Activated T-cell treated with anti-CD3 and anti-CD28 coated beads, Interleukin-2, amount 50 U/mL, for 72 hours (primary cell): ENCODE measurements at regions not wholly inside any gene's neighbourhood (a gene's known extent, or its start where the extent isn't known, plus 50 kb on each side); places are given as distances from the start of the nearest gene placed in this dataset.

Experiments
- ATAC-seq, 2 donors: fragments of 150-1000 bp; cut with Tn5 transposase; replicated peaks in 1 of 2; 2 replicates each; pipeline ENCODE4 v1.10.0; 2021; ENCODE audit warnings: moderate library complexity in 2 of 2, mild to moderate bottlenecking in 1 of 2
- DNase-seq, 2 donors: peaks; one replicate each; pipeline ENCODE4 v3.0.0; 2021 to 2022; ENCODE audit warnings: mixed read lengths in 1 of 2
- H3K27ac Mint-ChIP-seq: one replicate; pipeline ENCODE4 v1.8.0; 2022; ENCODE audit warnings: mild to moderate bottlenecking, moderate library complexity, mixed read lengths
- H3K27me3 Mint-ChIP-seq: one replicate; pipeline ENCODE4 v1.8.0; 2022; ENCODE audit warnings: low read depth, mixed read lengths
- H3K36me3 Mint-ChIP-seq, 2 donors: one replicate each; pipeline ENCODE4 v1.8.0; 2022; ENCODE audit warnings: mixed read lengths in 2 of 2, mild to moderate bottlenecking in 1 of 2; ENCODE audit not compliant: insufficient read depth in 2 of 2
- H3K4me1 Mint-ChIP-seq: one replicate; pipeline ENCODE4 v1.8.0; 2022; ENCODE audit warnings: low read depth, mixed read lengths
- H3K4me3 Mint-ChIP-seq, 2 donors: one replicate each; pipeline ENCODE4 v1.8.0; 2022; ENCODE audit warnings: mild to moderate bottlenecking in 2 of 2, mixed read lengths in 2 of 2, moderate library complexity in 2 of 2
- H3K9me3 Mint-ChIP-seq, 2 donors: one replicate each; pipeline ENCODE4 v1.8.0; 2022; ENCODE audit warnings: mixed read lengths in 2 of 2

DNA sequence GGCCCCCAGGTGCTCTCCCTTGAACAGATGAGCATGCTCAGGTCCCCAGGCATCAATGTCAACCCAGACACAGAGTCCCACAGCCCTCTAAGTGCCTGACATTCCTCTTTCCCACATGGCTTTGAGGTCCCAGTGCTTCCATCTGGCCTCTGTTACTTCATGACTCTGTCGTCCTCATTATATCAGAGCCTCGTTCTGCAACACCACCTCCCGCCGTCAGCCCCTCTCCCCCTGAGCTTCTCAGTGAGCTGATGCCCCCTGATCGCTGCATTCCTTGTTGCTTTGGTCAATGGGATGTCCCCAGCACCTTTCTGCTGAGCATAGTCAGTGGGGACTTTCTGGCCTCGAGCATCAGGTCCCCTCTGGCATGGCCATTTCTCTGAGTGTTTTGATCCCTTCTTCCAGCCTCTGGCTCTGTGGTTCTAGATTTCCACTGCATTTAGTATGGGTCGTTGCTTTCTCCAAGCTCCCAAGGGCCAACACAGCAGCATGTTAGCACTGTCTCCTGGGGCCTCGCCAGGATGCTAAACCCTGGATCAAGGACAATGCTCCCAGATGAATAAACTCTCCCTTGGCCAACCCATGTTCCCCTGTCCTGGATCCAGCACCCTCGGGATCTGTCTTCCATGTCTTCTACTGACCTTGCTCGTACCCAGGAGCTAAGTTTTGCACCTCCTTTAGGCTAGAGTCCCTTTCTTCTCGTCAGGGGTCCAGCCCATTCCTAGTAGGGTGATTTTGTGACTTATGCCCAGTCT lies 143.2 kb upstream of the TWIST2 start:
- ATAC-seq (no peak), DNase-seq (no peak)
- H3K27me3 Mint-ChIP-seq, result peaks cover 12% of the 10 kb centered on the region

DNA sequence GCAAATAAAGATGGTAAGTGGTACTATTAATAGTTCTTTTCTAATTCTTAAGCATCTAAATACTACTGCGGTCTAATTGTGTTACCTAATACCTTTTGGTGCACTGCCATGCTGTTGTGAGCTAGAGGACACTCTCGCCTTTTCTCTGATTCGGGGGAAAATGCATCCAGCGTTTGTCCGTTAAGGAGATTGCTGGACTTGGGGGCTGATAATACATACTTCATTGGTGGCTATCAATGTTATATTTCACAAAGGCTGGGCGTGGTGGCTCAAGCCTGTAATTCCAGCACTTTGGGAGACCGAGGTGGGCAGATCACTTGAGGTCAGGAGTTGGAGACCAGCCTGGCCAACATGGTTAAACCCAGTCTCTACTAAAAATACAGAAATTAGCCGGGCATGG lies 141.7 kb upstream of the TWIST2 start:
- Mint-ChIP-seq H3K9me3 (no peaks in the 10 kb centered on the region), H3K4me1 (no peaks in the 10 kb centered on the region), H3K36me3 (no peaks in the 10 kb centered on the region), H3K27ac (no peak overlapping the region), H3K4me3 (no peak overlapping the region), H3K27me3 (peaks cover 12% of the 10 kb centered on the region)
- ATAC-seq, result no peak
- no peak for DNase-seq

More for the DNA sequence above, 143.2 kb upstream of the TWIST2 start:
- H3K4me1 Mint-ChIP-seq, result no peaks in the 10 kb centered on the region
- no peak overlapping the region for H3K27ac Mint-ChIP-seq
- no peaks in the 10 kb centered on the region for H3K9me3 Mint-ChIP-seq
- no peaks in the 10 kb centered on the region for H3K36me3 Mint-ChIP-seq
- no peak overlapping the region for H3K4me3 Mint-ChIP-seq

DNA sequence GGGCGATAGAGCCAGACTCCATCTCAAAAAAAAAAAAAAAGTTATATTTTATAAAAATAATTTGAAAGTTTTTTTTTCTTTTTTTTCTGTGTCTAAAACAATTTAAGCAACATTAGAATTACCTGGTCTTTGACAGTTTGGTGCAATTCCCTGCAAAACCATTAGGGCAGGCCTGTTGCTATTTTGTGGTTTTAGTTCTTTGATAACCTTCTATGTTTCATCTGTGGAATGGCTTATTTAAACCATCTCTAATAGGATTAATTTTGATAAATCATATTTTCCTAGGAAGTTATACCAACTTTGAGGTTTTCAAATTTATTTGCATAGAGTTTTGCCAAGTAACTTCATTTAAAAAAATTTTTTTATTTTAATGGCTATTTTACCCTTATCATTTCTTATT lies 141.2 kb upstream of the TWIST2 start:
- no peak for ATAC-seq
- Mint-ChIP-seq H3K9me3 (no peaks in the 10 kb centered on the region), H3K27ac (no peak overlapping the region), H3K4me3 (no peak overlapping the region), H3K36me3 (no peaks in the 10 kb centered on the region), H3K4me1 (no peaks in the 10 kb centered on the region), H3K27me3 (peaks cover 12% of the 10 kb centered on the region)
- DNase-seq, result no peak

DNA sequence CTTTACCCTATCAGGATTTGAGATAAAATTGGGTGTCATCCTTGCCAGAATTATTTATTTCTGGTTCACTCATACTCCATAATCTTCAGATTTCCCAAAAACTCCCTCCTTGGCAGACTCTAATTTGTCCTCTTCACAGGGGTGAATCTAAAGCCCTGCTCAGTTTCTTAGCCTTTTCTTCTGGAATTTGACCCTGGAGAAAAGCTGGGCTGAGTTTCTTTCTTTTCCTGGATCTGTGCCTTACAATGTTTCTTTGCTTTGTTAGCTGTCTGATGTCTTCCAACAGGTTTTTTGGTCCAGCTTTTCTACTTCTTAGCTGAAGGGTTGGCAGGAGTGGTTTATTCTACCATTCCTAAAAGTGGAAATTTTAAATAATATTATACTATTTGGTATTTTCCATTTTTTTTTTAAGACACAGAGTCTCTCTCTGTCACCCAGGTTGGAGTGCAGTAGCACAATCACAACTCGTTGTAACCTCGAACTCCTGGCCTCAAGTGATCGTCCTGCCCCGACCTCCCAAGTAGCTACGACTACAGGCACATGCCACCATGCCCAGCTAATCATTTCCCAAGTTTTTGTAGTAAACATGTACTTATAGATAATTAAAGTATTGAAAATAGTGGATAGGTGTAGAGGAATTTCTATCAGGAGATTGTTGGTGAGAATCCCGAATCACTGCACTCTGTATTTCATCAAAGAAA lies 138.4 kb upstream of the TWIST2 start:
- H3K4me1 Mint-ChIP-seq, result no peaks in the 10 kb centered on the region
- peaks cover 12% of the 10 kb centered on the region for H3K27me3 Mint-ChIP-seq
- no peaks in the 10 kb centered on the region for H3K36me3 Mint-ChIP-seq
- H3K4me3 Mint-ChIP-seq, result no peak overlapping the region
- no peaks in the 10 kb centered on the region for H3K9me3 Mint-ChIP-seq
- no peak overlapping the region for H3K27ac Mint-ChIP-seq
- no peak for ATAC-seq
- DNase-seq, result no peak

DNA sequence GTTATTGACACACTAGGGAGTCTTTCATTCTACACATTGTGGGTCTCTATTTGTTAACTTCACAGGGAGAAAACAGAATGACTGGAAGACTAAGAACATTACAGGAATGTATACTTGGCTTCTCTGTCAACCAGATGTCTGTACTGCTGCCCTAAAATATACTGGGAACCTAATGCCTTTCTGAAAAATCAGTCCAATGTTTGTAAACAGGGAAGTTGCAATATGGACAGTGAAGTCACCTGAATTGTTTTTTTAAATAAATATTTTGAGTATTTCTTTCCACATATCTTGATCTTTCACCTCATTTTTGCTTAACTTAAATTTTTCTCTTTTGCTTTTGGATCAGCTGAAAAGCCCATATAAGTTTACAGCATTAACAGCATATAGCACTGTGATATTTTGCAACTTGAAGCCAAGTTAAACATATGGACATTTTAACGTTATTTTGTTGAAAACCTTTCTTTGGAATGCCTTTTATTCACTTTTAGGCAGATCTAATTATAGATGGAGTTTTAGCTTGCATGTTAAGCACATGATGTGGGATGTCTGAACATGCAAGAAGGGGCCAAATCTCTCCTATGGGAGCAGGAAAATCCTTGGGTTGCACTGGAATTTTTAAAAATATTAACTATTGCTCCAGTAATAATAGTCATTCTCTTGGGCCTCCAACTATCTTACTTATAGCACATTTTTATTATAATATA lies 137.7 kb upstream of the TWIST2 start:
- no peaks in the 10 kb centered on the region for H3K4me1 Mint-ChIP-seq
- DNase-seq (no peak), ATAC-seq (no peak)
- no peak overlapping the region for H3K4me3 Mint-ChIP-seq
- H3K27me3 Mint-ChIP-seq, result peaks cover 12% of the 10 kb centered on the region
- no peaks in the 10 kb centered on the region for H3K9me3 Mint-ChIP-seq
- H3K27ac Mint-ChIP-seq, result no peak overlapping the region
- no peaks in the 10 kb centered on the region for H3K36me3 Mint-ChIP-seq

DNA sequence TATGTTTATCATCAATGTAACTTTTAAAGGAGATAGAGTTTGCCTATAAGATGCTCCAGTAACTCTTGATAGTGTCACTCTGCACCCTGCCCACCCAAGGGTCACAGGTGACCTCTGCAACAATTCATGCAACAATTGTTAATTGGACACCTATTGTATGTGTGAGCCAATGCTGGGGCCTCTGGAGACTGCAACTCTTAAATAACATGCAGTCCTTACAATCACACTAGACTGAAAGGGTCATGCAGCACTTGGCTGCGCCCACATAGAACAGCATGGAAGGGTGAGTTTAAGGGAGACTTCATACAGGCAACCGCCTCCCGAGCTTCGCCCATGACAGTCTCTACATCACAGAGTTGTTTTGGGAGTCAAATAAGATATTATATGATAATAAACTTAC lies 137.1 kb upstream of the TWIST2 start:
- H3K27me3 Mint-ChIP-seq, result peaks cover 15% of the 10 kb centered on the region
- ATAC-seq (no peak), DNase-seq (no peak)
- no peak overlapping the region for H3K27ac Mint-ChIP-seq
- no peaks in the 10 kb centered on the region for H3K36me3 Mint-ChIP-seq
- H3K4me1 Mint-ChIP-seq, result no peaks in the 10 kb centered on the region
- H3K4me3 Mint-ChIP-seq, result no peak overlapping the region
- no peaks in the 10 kb centered on the region for H3K9me3 Mint-ChIP-seq

DNA sequence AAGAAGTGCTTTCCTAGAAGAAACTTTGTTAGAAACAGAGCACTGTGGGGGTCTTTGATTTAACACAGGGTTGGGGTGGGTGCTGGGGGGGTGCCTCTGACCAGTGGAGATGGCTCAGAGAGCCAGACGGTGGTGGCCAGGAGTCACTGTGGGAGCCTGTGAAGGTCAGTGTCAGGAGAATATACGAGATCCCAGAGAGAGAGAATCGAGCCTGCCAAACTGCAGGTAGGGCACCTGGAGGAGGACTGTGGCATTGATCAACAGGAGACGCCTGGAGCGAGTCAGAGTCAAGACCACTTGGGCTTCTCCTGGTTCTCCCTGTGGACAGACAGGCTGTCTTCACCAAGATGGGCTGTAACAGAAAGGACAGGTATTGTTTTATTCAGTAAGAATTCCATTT lies 136.5 kb upstream of the TWIST2 start:
- peaks cover 20% of the 10 kb centered on the region for H3K27me3 Mint-ChIP-seq
- H3K27ac Mint-ChIP-seq, result no peak overlapping the region
- no peaks in the 10 kb centered on the region for H3K36me3 Mint-ChIP-seq
- no peaks in the 10 kb centered on the region for H3K4me1 Mint-ChIP-seq
- no peaks in the 10 kb centered on the region for H3K9me3 Mint-ChIP-seq
- DNase-seq (no peak), ATAC-seq (no peak)
- H3K4me3 Mint-ChIP-seq, result no peak overlapping the region

DNA sequence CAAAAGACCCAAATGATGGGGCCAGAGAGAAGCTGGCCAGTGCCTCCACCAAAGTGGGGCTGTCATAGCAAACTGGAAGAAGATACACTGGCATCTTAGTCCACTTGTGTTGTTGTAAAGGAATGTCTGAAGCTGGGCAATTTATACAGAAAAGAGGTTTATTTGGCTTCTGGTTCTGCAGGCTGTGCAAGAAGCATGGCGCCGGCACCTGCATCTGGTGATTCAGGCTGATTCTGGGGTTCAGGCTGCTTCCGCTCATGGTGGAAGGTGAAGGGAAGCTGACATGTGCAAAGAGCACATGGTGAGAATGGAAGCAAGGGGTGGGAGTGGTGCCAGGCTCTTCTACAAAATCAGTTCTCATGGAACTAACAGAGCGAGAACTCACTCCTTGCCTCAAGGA lies 135.9 kb upstream of the TWIST2 start:
- Mint-ChIP-seq H3K27me3 (peaks cover 27% of the 10 kb centered on the region), H3K9me3 (no peaks in the 10 kb centered on the region), H3K4me3 (no peak overlapping the region), H3K4me1 (no peaks in the 10 kb centered on the region), H3K27ac (no peak overlapping the region), H3K36me3 (no peaks in the 10 kb centered on the region)
- ATAC-seq, result no peak
- no peak for DNase-seq

DNA sequence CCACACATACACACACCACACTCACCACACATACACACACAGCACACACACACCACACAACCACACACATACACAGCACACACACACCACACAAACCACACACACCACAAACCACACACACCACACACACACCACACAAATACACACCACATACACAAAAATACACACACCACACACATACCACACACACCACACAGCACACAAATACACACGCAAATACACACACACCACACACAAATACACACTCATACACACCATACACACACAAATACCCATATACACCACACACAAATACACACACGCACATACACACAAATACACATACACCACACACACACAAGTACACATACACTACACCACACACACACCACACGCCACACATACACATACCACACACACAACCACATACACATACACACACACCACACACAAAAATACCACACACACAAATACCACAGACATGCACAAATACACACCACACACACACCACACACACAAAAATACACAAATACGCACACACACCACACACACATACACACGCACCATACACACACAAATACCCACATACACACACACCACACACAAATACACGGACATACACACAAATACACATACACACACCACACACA lies 134.6 kb upstream of the TWIST2 start:
- no peak for DNase-seq
- Mint-ChIP-seq H3K4me3 (no peak overlapping the region), H3K4me1 (no peaks in the 10 kb centered on the region), H3K27me3 (peaks cover 18% of the 10 kb centered on the region), H3K36me3 (no peaks in the 10 kb centered on the region), H3K27ac (no peak overlapping the region), H3K9me3 (no peaks in the 10 kb centered on the region)
- no peak for ATAC-seq

DNA sequence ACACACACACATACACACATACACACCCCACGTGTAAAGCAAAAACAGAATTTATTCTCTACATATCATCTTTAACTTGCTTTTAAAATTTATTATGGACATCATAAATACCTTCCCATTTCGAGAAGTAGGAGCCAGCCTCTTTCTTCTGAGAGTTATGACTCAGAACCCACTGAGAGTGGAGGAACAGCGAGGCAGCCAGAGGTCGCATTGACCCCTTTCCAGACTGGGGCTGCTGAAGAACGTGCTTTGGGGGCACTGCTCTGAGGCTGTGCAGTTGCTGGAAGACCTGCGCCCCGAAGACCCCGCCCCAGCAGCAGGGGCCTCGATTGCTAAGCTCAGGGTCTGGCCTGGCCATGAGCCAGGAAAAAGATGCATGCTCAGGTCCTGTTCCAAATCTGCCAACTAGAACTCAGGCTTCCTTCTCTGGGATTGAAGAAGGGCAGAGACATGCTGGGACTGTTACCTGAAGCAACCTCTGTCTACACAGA lies 133.8 kb upstream of the TWIST2 start:
- ATAC-seq, result no peak
- DNase-seq, result no peak
- peaks cover 19% of the 10 kb centered on the region for H3K27me3 Mint-ChIP-seq
- no peak overlapping the region for H3K4me3 Mint-ChIP-seq
- H3K27ac Mint-ChIP-seq, result no peak overlapping the region
- no peaks in the 10 kb centered on the region for H3K9me3 Mint-ChIP-seq
- H3K36me3 Mint-ChIP-seq, result no peaks in the 10 kb centered on the region
- no peaks in the 10 kb centered on the region for H3K4me1 Mint-ChIP-seq

DNA sequence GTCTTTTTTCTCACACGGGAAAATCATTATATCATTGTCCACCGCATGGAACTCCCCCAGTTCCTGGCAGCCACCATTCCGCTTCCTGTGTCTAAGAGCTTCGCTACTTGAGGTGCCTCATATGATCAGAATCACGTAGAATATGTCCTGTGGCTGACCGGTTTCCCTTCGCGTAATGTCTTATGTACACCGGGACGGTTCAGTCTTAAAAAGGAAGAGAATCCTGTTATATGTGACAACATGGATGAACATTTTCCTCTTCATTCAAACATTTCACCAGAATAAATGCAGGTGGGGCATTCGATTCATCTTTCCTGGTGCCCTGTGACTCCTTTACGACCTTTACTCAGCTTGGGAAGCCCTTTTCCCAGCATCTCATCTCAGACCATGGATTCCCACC lies 131.7 kb upstream of the TWIST2 start:
- H3K36me3 Mint-ChIP-seq, result no peaks in the 10 kb centered on the region
- ATAC-seq, result no peak

DNA sequence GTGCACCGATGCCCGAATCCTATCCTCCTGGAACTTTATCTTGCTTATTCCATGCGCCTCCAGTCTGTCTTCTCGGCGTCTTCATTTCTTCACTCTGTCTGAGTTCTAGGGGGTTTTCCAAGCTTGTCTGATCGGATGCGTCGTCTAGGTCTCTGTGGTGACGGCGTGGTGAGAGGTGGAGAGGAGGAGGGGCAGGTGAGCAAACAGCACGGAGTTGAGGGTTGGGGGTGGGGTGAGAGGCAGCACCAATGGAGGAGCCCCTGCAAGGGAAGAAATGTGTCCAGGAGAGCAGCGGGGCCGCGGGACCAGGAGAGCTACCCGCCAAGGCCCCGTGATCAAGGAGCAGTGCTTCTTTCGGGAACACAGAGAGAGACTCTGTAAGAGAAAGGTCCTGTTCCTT lies 131.3 kb upstream of the TWIST2 start:
- ATAC-seq (peak in 1 of 2 donors; percentile 40), DNase-seq (no peak)
- Mint-ChIP-seq H3K4me3 (no peak overlapping the region), H3K27ac (no peak overlapping the region), H3K4me1 (no peaks in the 10 kb centered on the region), H3K27me3 (peaks cover 43% of the 10 kb centered on the region), H3K9me3 (no peaks in the 10 kb centered on the region), H3K36me3 (no peaks in the 10 kb centered on the region)

More for the DNA sequence above, 131.7 kb upstream of the TWIST2 start:
- H3K4me1 Mint-ChIP-seq, result no peaks in the 10 kb centered on the region
- no peak for DNase-seq
- H3K9me3 Mint-ChIP-seq, result no peaks in the 10 kb centered on the region
- peaks cover 39% of the 10 kb centered on the region for H3K27me3 Mint-ChIP-seq
- no peak overlapping the region for H3K4me3 Mint-ChIP-seq
- no peak overlapping the region for H3K27ac Mint-ChIP-seq

DNA sequence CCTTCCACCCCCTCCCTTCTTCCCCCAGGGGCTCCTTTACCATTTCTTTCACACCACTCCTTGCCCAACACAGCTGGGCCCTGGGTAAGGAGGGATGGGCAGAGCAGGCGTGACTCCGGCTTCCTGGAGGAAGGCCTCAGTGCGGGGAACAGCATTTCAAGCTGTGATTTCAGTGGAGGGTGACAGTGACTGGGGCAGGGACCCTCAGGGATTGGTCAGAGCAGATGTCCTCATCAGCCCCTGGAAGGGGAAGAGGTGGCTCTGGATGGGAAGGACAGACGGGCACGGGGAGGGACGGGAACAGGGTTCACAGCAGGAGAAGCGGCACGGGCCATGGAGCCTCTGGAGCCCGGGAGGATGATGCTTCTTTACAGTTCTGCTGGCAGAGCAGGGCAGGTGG lies 130.8 kb upstream of the TWIST2 start:
- H3K27me3 Mint-ChIP-seq, result peaks cover 45% of the 10 kb centered on the region
- H3K4me3 Mint-ChIP-seq, result no peak overlapping the region
- DNase-seq (no peak), ATAC-seq (no peak)
- H3K4me1 Mint-ChIP-seq, result no peaks in the 10 kb centered on the region
- no peak overlapping the region for H3K27ac Mint-ChIP-seq
- no peaks in the 10 kb centered on the region for H3K9me3 Mint-ChIP-seq
- no peaks in the 10 kb centered on the region for H3K36me3 Mint-ChIP-seq
